Loucy (cell line): ENCODE measurements at regions not wholly inside any gene's neighbourhood (a gene's known extent, or its start where the extent isn't known, plus 50 kb on each side); places are given as distances from the start of the nearest gene placed in this dataset.

Source experiments
- EZH2phosphoT487 ChIP-seq: fragments of 200-600 bp; IDR thresholded peaks from 2 replicates; pipeline ENCODE4 v1.6.1; 2018; ENCODE audit warnings: antibody characterized with exemption, mild to moderate bottlenecking, moderate library complexity, borderline replicate concordance
- TF ChIP-seq, protein P1 (sequence below): fragments of 200-600 bp; sonication (generic); conservative IDR thresholded peaks from 2 replicates; pipeline ENCODE4 v1.5.1; 2014; ENCODE audit warnings: mild to moderate bottlenecking, antibody characterized with exemption, low read length

DNA sequence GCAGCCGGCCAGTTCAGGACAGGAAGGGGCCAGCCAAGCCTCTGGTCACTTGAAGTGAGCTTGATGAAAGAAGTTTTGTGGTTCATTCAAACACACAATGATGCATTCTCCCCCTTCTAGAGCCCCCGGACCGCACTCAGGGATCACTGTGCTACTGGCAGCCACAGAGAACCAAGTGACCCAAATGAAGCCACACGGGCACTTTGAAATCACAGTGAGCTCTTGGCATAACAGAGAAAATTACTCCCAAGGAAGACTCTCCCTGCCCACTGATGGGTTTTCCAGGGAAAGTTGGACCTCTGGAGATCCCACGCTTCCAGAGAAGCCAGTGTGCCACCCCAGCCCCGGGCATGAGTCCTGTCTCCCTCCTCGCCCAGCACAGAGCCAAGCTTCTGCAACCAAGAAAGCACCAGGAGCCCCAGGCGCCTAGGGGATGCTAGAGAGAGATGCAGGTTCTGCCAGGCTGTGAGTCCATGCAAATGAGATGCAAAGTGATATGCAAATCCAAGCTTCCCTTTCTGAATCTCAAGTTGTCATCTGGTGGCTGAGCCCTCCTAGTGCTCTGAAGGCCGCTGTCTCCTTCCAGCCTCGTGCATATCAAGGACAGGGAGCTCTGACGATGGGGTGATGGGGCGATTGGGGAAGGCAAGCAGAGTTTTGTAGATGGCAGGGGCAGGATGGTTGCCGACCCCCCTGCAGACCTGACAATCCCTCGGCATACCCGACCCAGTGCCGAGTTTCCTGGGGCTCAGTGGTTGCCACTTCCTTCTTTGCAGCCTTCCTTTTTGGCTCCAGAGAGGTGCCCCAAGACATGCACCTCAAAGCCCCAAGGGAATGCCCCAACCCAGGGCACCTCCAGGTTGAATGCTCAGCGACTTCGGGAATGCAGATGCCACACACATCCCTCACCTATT lies 59.7 kb upstream of the TNRC6C start:
- TF ChIP-seq, protein P1, sequence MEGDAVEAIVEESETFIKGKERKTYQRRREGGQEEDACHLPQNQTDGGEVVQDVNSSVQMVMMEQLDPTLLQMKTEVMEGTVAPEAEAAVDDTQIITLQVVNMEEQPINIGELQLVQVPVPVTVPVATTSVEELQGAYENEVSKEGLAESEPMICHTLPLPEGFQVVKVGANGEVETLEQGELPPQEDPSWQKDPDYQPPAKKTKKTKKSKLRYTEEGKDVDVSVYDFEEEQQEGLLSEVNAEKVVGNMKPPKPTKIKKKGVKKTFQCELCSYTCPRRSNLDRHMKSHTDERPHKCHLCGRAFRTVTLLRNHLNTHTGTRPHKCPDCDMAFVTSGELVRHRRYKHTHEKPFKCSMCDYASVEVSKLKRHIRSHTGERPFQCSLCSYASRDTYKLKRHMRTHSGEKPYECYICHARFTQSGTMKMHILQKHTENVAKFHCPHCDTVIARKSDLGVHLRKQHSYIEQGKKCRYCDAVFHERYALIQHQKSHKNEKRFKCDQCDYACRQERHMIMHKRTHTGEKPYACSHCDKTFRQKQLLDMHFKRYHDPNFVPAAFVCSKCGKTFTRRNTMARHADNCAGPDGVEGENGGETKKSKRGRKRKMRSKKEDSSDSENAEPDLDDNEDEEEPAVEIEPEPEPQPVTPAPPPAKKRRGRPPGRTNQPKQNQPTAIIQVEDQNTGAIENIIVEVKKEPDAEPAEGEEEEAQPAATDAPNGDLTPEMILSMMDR = no peak
- TF ChIP-seq EZH2phosphoT487 = no peak
